Effector memory CD4-positive, alpha-beta T cell (primary cell): ENCODE measurements at regions not wholly inside any gene's neighbourhood (a gene's known extent, or its start where the extent isn't known, plus 50 kb on each side); places are given as distances from the start of the nearest gene placed in this dataset.

Experiments used
- DNase-seq, 3 donors: peaks; one replicate each; pipeline ENCODE4 v3.0.0-alpha.2; 2020
- H3K27ac ChIP-seq: 2 replicates; pipeline ENCODE4 v1.7.0; 2013; ENCODE audit warnings: mild to moderate bottlenecking, low read length, moderate library complexity; ENCODE audit not compliant: insufficient read depth, poor library complexity, severe bottlenecking
- H3K27me3 ChIP-seq: replicated peaks from 2 replicates; pipeline ENCODE4 v1.7.0; 2013; ENCODE audit warnings: mild to moderate bottlenecking, low read length; ENCODE audit not compliant: insufficient read depth, control insufficient read depth, poor library complexity, severe bottlenecking
- H3K36me3 ChIP-seq: 2 replicates; pipeline ENCODE4 v1.7.0; 2013; ENCODE audit warnings: mild to moderate bottlenecking, low read length, moderate library complexity; ENCODE audit not compliant: control insufficient read depth, insufficient read depth
- H3K4me1 ChIP-seq: 2 replicates; pipeline ENCODE4 v1.7.0; 2013; ENCODE audit warnings: low read length, mild to moderate bottlenecking; ENCODE audit not compliant: control insufficient read depth, insufficient read depth, poor library complexity, severe bottlenecking
- H3K4me3 ChIP-seq: 2 replicates; pipeline ENCODE4 v1.7.0; 2013; ENCODE audit warnings: low read length, low read depth, mild to moderate bottlenecking; ENCODE audit not compliant: insufficient read depth, poor library complexity, severe bottlenecking
- H3K9me3 ChIP-seq: 2 replicates; pipeline ENCODE4 v1.7.0; 2013; ENCODE audit warnings: mild to moderate bottlenecking, low read length, moderate library complexity; ENCODE audit not compliant: control insufficient read depth

DNA sequence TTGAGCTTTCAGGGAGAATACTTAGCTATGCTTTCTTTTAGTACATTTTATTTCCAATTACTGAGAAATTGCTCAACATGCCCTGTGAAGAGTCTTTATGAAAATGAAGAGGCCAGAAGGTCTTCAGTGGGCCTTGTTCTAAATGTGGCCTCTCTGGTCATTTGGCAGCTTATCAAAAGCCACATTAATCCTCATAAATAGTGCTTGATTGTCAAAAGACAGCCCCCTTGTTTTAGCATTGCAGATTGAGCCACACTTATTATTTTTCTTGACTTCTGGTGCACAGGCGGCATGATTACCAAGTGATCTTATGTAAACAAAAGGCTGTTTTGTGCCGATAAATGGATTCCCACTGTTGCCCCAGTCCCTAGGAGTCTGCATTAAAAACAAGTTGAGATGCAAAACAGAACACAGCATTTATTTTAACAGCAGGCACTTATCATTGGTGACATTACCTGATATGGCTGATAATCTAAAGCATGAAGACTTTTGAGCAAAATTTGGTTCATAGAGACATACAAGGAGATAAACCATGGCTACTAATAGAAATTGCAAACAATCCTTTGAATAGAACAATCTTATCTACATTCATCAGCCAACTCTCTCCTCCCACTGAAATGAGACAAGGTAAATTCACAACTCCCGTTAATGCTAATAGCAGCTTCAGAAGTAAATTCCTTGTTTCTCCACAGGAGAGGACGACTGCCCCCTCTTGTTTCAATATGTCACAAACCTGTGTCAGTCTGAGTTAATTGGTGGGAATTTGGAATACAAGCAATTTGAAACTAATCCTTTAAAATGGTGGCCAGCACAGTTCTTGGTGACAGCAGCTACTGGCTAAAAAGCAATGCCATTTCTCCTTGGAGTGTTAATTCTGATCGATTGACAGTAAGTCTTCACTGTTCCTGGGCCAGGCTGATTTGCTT is 194.3 kb downstream of the NSUN3 start:
- DNase-seq: no peak
- no peaks in the 10 kb centered on the region for H3K27me3 ChIP-seq
- H3K27ac ChIP-seq: no peak overlapping the region
- H3K4me3 ChIP-seq: no peak overlapping the region
- H3K36me3 ChIP-seq: no peaks in the 10 kb centered on the region
- H3K9me3 ChIP-seq: no peaks in the 10 kb centered on the region
- H3K4me1 ChIP-seq: no peaks in the 10 kb centered on the region

GRCh38 chr3:94258851-94259250 is 196.0 kb downstream of the NSUN3 start:
- Histone ChIP-seq H3K4me1 (no peaks in the 10 kb centered on the region), H3K4me3 (no peak overlapping the region), H3K36me3 (no peaks in the 10 kb centered on the region), H3K27me3 (no peaks in the 10 kb centered on the region), H3K27ac (no peak overlapping the region), H3K9me3 (no peaks in the 10 kb centered on the region)
- no peak for DNase-seq

DNA sequence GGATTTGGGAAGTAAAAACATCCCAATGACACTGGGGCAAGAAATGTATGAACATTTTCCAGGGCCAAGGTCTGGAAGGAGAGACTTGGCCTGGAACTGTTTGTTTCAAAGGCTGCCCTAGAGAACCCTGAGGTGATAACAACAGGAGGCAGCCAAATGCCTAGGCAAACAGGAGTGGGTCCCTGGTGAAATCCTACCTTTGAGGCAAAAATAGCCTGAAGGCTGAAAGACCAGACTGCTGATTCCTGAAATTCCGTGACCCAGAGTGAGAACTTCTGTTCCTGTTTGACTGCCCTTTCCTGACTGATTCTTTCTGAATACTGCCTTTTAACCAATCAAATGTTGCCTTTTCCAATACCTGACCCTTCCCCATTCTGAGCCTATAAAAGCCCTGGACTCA is 196.4 kb downstream of the NSUN3 start:
- H3K27ac ChIP-seq: no peak overlapping the region
- H3K4me3 ChIP-seq: no peak overlapping the region
- DNase-seq: no peak
- H3K27me3 ChIP-seq: no peaks in the 10 kb centered on the region
- H3K36me3 ChIP-seq: no peaks in the 10 kb centered on the region
- H3K9me3 ChIP-seq: no peaks in the 10 kb centered on the region
- H3K4me1 ChIP-seq: no peaks in the 10 kb centered on the region

GRCh38 chr3:94269763-94270162 is 206.9 kb downstream of the NSUN3 start:
- Histone ChIP-seq H3K4me1 (no peaks in the 10 kb centered on the region), H3K36me3 (no peaks in the 10 kb centered on the region), H3K9me3 (no peaks in the 10 kb centered on the region), H3K4me3 (no peak overlapping the region), H3K27me3 (no peaks in the 10 kb centered on the region), H3K27ac (no peak overlapping the region)
- no peak for DNase-seq

DNA sequence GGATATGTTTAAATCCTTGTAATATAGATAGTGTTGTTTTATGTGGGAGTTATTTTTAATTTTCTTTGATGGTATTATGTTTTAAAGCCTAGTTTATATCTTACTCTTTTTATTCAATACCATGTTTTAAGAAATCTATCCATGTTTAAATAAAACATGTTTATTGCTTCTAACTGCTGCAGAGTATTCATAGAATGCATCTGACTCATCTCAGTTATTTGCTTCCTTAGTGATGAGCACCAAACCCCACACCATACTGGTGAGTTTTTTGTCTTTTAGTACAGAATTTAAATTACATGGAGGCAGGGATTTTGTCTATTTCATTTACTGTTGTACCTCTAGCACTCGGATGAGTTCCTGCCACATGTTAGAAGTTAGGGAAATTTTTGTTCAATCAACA is 209.2 kb downstream of the NSUN3 start:
- Histone ChIP-seq H3K9me3 (no peaks in the 10 kb centered on the region), H3K27me3 (no peaks in the 10 kb centered on the region), H3K4me1 (no peaks in the 10 kb centered on the region), H3K36me3 (no peaks in the 10 kb centered on the region), H3K27ac (no peak overlapping the region), H3K4me3 (no peak overlapping the region)
- DNase-seq: no peak

DNA sequence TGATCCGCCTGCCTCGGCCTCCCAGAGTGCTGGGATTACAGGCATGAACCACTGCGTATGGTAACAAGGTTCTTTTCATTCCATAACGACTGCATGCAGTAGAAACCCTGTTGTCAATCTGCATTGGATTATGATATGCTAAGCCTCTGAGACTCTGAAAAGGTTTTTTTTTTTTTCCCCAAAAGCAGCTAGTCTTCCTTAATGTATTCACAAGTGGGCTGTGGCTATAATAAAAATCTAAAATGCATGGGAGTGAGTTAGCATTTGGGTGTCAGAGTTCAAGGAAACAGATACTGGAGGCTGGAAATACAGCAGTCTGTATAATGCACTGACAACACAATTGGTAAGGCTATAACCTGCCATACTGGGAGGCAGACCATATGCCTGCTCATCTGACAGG is 218.1 kb downstream of the NSUN3 start:
- no peak overlapping the region for H3K4me3 ChIP-seq
- H3K27me3 ChIP-seq: no peaks in the 10 kb centered on the region
- H3K27ac ChIP-seq: no peak overlapping the region
- H3K4me1 ChIP-seq: no peaks in the 10 kb centered on the region
- DNase-seq: no peak
- no peaks in the 10 kb centered on the region for H3K36me3 ChIP-seq
- no peaks in the 10 kb centered on the region for H3K9me3 ChIP-seq

DNA sequence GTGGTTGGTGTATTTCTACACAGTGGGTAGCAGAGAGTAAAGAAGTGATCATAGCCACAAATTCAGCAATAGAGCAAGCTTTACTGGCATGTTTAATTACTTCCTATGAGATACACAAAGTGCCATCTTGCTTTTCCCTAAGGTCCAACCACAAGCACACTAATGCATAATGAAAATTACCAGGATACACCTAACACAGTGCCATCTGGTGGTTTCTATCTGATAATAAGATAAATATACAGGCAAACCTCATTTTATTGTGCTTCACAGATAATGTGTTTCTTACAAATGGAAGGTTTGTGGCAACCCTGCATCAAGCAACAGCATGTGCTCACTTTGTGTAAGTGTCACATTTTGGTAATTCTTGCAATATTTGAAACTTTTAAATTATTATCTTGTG is 223.0 kb downstream of the NSUN3 start:
- no peaks in the 10 kb centered on the region for H3K9me3 ChIP-seq
- H3K36me3 ChIP-seq: no peaks in the 10 kb centered on the region
- H3K4me3 ChIP-seq: no peak overlapping the region
- no peak overlapping the region for H3K27ac ChIP-seq
- DNase-seq: no peak
- H3K27me3 ChIP-seq: no peaks in the 10 kb centered on the region
- no peaks in the 10 kb centered on the region for H3K4me1 ChIP-seq

- no peak overlapping the region for H3K4me3 ChIP-seq
- H3K27ac ChIP-seq: no peak overlapping the region
- H3K9me3 ChIP-seq: no peaks in the 10 kb centered on the region
- no peaks in the 10 kb centered on the region for H3K36me3 ChIP-seq
- no peaks in the 10 kb centered on the region for H3K4me1 ChIP-seq
- H3K27me3 ChIP-seq: no peaks in the 10 kb centered on the region
- no peak for DNase-seq
These were observed 228.8 kb downstream of the NSUN3 start for GRCh38 chr3:94291686-94292085.

DNA sequence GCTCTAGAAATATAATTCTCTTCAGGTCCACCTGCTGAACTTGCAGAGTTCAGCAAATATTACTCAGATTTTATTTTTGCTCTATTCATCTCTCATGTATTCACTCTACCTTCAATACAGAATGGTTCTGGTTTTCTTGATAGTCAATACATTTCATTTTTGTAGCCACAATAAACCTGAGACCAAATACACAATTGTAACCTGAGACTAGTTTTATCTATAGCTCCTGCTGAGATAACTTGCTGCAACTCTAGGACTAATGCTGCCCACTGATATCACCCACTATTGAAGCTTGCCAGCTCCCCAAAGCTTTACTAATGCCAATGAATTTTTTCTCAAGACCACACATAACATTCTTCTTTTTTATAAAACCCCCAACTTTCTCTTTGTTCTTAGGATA is 229.3 kb downstream of the NSUN3 start:
- H3K4me1 ChIP-seq: no peaks in the 10 kb centered on the region
- no peak overlapping the region for H3K27ac ChIP-seq
- no peaks in the 10 kb centered on the region for H3K27me3 ChIP-seq
- no peaks in the 10 kb centered on the region for H3K36me3 ChIP-seq
- H3K4me3 ChIP-seq: no peak overlapping the region
- H3K9me3 ChIP-seq: no peaks in the 10 kb centered on the region
- no peak for DNase-seq

DNA sequence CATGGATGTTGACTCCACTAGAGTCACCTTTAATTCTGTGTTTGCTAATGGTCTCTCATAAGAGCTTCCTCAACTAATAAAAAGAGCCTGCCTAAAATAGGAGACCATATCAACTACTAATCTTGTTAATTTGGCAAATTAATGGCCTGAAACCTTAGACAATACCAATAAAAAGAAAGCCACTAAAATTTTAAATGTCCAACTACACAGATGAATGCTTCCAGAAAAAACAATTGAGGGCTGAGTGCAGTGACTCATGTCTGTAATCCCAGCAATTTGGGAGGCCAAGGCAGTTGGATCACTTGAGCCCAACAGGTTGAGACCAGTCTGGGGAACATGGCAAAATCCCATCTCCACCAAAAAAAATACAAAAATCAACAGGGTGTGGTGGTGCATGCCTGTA is 230.9 kb downstream of the NSUN3 start:
- DNase-seq: no peak
- Histone ChIP-seq H3K27me3 (no peaks in the 10 kb centered on the region), H3K4me1 (no peaks in the 10 kb centered on the region), H3K9me3 (no peaks in the 10 kb centered on the region), H3K4me3 (no peak overlapping the region), H3K27ac (no peak overlapping the region), H3K36me3 (no peaks in the 10 kb centered on the region)
